ENCODE measurements at regions not wholly inside any gene's neighbourhood (a gene's known extent, or its start where the extent isn't known, plus 50 kb on each side); places are given as distances from the start of the nearest gene placed in this dataset.
"Not testable (repeated sequence)": the region's sequence is repeated elsewhere in the genome, so short reads cannot be mapped to it uniquely, and the experiment has no call there.

- no peak for TF ChIP-seq CTCF (conservative IDR thresholded peaks at IDR 0.05)
- H3K4me1 Mint-ChIP-seq (ENCODE audit: unreplicated experiment), result no peaks in the 10 kb centered on the region
- no peaks in the 10 kb centered on the region for H3K9me3 Mint-ChIP-seq
- H3K36me3 Mint-ChIP-seq, result no peaks in the 10 kb centered on the region
- DNase-seq (ENCODE audit: extremely low spot score, unreplicated experiment), result no peak
- H3K27ac Mint-ChIP-seq, result no peak overlapping the region
- no peak overlapping the region for H3K4me3 Mint-ChIP-seq
- no peaks in the 10 kb centered on the region for H3K27me3 Mint-ChIP-seq
Measured at GRCh38 chr1:189803364-189803763, 674.3 kb downstream of the BRINP3 start.

- no peak overlapping the region for H3K4me3 Mint-ChIP-seq
- H3K27ac Mint-ChIP-seq, result no peak overlapping the region
- H3K36me3 Mint-ChIP-seq, result no peaks in the 10 kb centered on the region
- no peak for TF ChIP-seq CTCF (conservative IDR thresholded peaks at IDR 0.05)
- no peaks in the 10 kb centered on the region for H3K4me1 Mint-ChIP-seq (ENCODE audit: unreplicated experiment)
- no peaks in the 10 kb centered on the region for H3K27me3 Mint-ChIP-seq
- no peaks in the 10 kb centered on the region for H3K9me3 Mint-ChIP-seq
- no peak for DNase-seq (ENCODE audit: extremely low spot score, unreplicated experiment)
Measured at GRCh38 chr1:189804352-189804751, 673.3 kb downstream of the BRINP3 start.

GRCh38 chr1:189805735-189806134 lies 671.9 kb downstream of the BRINP3 start:
- H3K27me3 Mint-ChIP-seq, result no peaks in the 10 kb centered on the region
- H3K36me3 Mint-ChIP-seq, result no peaks in the 10 kb centered on the region
- TF ChIP-seq CTCF (conservative IDR thresholded peaks at IDR 0.05), result no peak
- peaks cover 4% of the 10 kb centered on the region for H3K4me1 Mint-ChIP-seq (ENCODE audit: unreplicated experiment)
- H3K9me3 Mint-ChIP-seq, result no peaks in the 10 kb centered on the region
- H3K27ac Mint-ChIP-seq, result no peak overlapping the region
- no peak overlapping the region for H3K4me3 Mint-ChIP-seq
- no peak for DNase-seq (ENCODE audit: extremely low spot score, unreplicated experiment)

DNA sequence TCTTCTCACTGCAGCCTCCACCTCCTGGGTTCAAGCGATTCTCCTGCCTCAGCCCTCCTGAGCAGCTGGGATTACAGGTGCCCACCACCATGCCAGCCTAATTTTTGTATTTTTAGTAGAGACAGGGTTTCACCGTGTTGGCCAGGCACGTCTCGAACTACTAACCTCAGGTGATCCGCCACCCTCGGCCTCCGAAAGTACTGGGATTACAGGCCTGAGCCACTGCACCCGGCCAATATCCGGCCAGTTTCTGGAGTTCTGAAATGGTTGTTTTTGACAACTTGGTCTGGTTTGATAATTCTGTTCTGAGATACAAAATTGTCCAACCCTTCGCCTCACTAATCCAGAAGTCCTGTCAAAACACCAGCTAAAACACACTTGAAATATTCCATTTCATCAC lies 667.0 kb downstream of the BRINP3 start:
- H3K27me3 Mint-ChIP-seq; H3K4me3 Mint-ChIP-seq; H3K9me3 Mint-ChIP-seq; DNase-seq (ENCODE audit: extremely low spot score, unreplicated experiment); H3K4me1 Mint-ChIP-seq (ENCODE audit: unreplicated experiment); H3K36me3 Mint-ChIP-seq; H3K27ac Mint-ChIP-seq: not testable (repeated sequence)

DNA sequence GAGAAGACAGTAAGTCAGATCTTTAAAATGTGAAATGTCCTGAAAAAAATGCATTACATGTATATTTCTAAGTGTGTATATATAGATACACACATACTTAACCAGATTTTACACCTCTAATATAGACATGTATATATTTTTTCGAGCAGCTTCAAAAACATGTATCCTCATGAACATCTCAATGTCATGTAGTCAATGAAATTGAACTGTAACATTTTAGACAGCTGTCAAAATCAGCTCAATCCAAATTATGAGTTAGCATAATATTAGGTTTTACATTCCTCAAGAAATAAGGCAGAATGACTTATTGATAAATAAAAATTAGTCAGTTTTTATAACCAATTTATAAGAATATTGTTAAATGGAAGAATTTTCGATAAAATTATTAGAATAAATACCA lies 665.7 kb downstream of the BRINP3 start:
- no peaks in the 10 kb centered on the region for H3K27me3 Mint-ChIP-seq
- no peaks in the 10 kb centered on the region for H3K36me3 Mint-ChIP-seq
- no peak for DNase-seq (ENCODE audit: extremely low spot score, unreplicated experiment)
- H3K27ac Mint-ChIP-seq, result no peak overlapping the region
- no peaks in the 10 kb centered on the region for H3K9me3 Mint-ChIP-seq
- TF ChIP-seq CTCF (conservative IDR thresholded peaks at IDR 0.05), result no peak
- H3K4me1 Mint-ChIP-seq (ENCODE audit: unreplicated experiment), result peaks cover 4% of the 10 kb centered on the region
- H3K4me3 Mint-ChIP-seq, result no peak overlapping the region

- DNase-seq (ENCODE audit: extremely low spot score, unreplicated experiment), result no peak
- H3K36me3 Mint-ChIP-seq, result no peaks in the 10 kb centered on the region
- no peak overlapping the region for H3K27ac Mint-ChIP-seq
- no peaks in the 10 kb centered on the region for H3K9me3 Mint-ChIP-seq
- H3K4me1 Mint-ChIP-seq (ENCODE audit: unreplicated experiment), result no peaks in the 10 kb centered on the region
- H3K27me3 Mint-ChIP-seq, result no peaks in the 10 kb centered on the region
- H3K4me3 Mint-ChIP-seq, result no peak overlapping the region
- no peak for TF ChIP-seq CTCF (conservative IDR thresholded peaks at IDR 0.05)
Measured at GRCh38 chr1:189816558-189816957, 661.1 kb downstream of the BRINP3 start.

All from type B pancreatic cell (in vitro differentiated cells).